ENCODE measurements at regions not wholly inside any gene's neighbourhood (a gene's known extent, or its start where the extent isn't known, plus 50 kb on each side); places are given as distances from the start of the nearest gene placed in this dataset.
A peak's percentile ranks its signal among the peaks of the same experiment; 100 is the strongest.
"Not testable (repeated sequence)": the region's sequence is repeated elsewhere in the genome, so short reads cannot be mapped to it uniquely, and the experiment has no call there.

DNA sequence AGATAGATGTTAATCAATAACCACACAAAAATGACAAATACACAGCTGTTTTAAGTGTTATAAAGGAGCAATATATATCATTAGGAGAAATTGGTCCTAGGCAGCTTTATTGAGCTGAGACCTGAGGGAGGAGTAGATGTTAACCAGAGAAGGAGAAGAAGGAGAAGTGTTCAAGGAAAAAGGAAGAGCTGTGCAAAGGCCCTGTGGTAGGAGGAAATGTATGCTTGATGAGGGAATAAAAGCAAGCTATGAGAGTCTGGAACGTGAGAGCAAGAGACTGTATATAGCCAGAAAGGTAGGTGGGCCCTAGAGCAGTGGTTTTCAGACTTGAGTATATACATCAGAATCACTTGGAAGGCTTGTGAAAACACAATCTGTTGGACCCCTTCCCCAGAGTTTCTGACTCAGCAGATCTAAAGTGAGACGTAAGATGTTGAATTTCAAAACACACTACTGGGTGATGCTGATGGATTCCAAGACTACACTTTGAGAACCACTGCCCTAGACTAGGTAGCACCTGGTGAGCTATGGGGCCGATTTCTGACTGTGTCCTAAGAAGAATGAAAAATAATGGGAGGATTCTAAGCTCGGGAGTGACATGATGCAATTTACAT lies 342.3 kb upstream of the ADAMTS9 start:
- no peak for DNase-seq

DNA sequence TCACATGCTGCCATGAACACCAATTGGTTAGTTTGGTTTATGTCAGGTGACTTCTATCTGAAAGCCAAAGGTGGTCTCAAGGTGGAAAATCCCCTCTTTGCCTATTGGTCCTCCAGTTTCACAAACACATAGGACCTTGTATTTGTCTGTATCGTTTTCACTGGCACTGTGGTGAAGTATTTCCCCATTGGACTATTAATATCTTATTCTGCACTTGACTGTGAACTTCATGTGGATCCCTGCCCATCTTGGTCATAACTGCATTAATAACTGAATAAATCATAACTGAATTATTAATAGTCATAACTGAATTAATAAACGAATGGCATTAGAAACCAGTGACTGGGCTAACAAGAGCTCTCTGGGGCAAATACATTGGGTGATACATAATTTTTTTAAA lies 341.3 kb upstream of the ADAMTS9 start:
- no peak for DNase-seq

DNA sequence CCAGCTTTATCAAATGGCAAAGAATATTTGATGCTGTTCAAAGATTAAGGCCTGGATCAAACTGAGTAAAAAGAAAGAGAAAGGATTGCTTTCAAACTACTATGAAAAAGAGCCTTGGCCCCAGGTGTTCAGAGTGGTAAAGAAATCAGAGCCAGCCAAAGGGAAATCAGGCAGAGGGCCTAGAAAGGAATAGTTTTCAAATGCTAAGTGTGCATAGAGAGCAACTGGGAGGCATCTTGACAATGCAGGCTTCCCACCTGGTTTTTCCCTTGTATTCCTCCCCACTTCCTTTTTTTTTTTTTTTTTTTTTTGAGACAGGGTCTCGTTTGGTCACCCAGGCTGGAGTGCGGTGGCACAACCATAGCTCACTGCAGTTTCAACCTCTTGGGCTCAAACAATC lies 340.2 kb upstream of the ADAMTS9 start:
- no peak for DNase-seq

DNA sequence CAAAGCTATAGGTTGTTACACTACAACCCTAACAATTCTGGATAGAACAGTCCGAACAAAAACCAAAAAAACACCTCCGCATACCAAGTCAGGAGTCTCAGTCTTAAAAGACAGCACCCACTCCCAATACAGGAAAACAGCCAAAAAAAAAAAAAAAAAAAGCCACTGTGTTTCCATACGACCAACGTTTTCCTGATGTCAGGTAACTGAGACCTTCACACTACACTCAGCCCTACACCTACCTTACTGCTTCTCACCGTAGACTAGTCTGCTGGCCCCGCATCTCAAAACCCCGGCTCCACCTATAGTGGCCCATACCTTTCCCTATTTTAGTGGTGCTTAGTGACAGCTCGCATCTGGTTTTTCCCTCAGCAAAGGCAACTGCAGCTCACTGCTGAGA lies 339.5 kb upstream of the ADAMTS9 start:
- no peak for DNase-seq

DNA sequence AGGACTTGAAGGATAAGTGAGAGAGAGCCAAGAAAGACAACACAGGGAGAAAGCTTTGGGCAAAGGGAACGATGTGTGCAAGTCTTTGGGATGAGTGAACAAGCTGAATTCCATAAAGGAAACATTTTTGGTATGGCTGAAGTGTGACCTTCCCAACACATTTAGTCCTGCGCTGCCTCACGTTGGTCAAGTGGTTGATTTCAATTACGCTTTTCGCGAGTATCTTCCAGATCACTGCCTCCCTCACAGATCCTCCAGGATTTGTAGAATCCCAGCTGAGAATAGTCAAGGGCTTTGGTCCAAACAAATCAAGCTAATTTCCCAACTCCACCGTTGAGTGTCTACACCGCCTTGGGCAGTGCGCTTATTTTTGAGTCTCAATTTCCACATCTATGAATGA lies 338.4 kb upstream of the ADAMTS9 start:
- no peak for DNase-seq

DNA sequence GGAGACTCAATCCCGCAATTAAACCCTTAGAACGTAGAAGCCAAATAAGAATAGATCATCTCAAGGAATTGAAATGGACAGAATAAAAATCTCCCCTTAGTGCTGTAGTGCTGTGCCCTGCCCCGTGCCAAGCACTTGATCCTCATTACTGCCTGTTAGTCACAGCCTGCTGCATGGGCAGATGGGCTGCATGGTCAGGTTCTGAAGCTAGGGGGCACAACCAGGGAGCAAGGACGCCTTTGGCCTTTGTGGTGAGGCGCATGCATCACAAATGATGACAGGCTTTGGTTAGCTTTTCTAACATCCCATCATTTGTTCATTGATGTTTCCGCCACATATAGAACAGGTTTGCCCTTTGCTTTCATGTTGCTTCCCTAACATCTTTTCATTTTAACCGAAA lies 336.3 kb upstream of the ADAMTS9 start:
- no peak for DNase-seq

DNA sequence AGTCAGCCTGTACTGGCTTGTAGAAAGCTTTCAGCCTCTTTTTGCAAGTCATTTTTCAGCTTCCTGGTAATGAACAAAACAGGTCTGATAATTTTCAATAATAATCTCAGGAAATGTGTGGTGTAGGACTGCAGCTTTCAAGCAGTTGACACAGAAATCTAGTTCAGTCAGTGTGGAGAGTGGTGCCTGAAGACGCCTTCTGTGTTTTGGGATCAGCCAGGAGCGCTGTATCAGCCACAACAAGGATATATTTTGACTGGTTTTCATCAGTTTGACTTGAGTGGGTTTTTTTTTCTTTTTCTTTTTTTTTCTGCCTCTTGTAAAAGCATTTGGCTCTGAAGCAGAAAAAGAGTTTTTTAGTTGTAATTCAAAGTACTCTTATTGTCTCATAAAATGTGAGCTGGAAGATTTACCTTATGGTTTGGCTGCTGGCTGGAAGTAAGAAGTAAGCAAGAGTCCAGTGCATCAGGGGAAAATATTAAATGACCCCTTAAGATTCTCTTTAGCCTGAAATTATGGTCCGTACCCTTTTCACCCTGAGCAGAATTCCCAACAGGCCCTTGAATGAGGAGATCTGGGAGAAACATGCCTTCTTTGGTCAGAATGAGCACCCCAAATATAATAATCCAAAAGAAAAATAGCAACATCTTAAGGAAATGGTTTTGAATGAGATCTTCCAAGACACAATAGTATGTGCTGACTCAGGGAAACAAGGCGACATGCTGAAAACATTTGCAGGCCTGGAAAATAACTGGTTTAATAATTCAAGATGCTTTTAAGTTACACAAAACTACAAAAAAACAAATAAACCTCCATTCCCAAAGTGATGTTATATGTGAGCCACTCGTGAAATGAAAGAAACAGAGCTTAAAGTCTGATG lies 332.7 kb upstream of the ADAMTS9 start:
- no peak for DNase-seq

DNA sequence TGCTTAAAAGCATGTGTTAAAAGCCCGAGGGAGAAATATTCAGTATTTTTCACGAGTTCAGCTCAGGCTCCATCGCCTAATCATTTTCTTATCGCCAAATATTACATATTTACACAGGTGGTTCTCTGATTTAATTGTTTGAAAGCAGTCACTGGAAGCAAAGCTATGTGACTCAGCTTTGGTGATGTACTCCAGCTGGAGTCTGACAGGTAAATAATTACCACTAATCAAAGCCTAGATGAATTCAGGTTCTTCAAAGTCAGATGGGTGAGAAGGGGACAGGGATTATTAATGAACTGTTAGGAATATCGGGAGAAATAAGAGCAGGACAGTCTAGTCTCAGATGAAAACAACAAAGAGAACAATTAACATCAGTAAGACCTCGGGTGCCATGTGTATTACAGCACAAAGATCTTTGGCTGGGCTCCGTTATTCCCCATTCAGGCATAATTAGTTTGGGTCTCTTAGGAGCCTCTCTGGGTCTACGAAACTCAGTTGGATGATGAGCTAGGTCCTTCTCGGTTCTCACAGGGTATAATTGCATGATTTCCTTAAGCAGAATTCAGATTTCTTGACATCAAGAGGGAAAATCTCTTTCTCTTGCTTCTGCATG lies 331.7 kb upstream of the ADAMTS9 start:
- DNase-seq: peak; percentile 46

DNA sequence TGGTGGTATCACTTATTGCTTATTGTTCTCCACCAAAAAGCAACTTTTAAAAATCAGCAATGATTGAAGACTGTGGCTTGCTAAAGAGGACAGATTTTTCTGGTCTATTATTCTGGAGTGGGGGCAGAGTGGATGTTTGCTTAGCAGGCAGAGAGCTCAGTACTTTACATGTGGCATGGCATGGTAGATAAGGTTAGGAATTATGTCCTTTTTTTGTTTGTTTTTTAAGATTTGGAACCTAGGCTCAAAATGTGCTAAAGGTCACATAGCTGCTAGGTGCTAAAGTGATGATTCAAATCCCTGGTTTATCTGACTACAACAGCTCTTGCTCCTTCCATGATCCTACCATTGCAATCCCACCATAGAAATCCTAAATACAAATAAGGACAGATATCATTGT lies 331.0 kb upstream of the ADAMTS9 start:
- no peak for DNase-seq

DNA sequence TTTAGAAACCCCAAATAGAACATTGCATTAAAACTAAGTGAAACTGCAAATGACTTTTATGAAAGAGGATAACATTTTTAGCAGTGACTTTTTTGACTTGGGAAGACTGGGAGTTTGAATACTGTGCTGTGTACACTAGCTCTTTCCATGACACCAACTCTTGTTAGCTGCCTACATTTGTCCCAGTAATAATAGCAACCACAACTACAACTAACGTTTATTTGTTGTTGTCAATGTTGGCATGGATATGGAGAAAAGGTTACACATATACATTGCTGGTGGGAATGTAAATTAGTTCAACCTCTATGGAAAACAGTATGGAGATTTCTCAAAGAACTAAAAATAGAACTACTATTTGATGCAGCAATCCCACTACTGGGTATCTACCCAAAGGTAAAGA lies 329.6 kb upstream of the ADAMTS9 start:
- no peak for DNase-seq

DNA sequence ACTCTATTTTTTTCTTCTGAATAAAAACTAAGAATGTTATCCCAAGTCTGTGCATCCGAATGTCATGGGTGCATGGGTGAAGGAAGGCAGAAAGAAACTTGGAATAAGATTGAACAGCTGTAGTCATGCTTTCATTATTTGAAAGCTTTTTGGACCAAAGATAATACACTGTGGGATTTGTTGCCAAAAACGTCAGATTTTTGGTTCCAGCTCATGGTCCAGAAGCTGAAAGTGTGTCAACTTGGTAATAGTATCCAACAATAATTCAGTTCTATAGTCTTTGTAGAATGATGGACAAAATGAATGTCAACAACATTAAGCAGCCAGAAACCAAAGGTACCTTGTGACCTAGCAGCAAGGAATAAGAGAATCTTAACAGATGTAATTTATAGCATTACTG lies 327.9 kb upstream of the ADAMTS9 start:
- no peak for DNase-seq

DNA sequence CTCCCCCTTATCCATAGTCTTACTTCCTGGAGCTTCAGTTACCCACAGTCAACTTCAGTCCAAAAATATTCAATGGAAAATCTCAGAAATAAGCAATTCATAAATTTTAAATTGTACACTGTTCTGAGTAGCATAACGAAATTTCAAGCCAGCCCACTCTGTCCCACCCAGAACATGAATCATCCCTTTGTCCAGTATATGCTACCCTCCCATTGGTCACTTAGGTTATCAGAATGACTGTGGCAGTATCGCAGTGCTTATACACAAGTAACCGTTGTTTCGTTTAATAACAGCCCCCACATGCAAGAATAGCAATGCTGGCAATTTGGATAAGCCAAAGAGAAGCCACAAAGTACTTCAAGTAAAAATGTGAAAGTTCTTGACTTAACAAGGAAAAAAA lies 325.3 kb upstream of the ADAMTS9 start:
- no peak for DNase-seq

DNA sequence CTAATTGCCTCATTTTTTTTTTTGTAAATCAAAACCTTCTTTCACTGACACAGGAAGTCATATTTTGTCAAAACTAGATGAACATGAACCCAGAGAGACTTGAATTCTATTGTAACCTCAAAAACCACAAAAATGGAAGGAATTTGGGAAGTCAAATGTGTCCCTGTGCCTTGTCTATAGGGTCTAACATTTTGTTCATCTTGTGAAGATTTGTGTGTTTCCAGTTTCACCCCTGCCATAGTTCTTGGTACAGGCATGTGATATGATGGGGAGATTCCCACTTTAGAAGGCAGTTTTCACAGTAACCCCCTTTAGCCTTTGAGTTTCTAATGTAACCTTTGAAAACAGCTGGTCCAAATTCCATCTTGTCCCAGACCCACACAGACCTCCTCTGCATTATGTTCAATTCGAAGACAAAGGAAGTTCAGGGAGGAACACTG lies 318.5 kb upstream of the ADAMTS9 start:
- no peak for DNase-seq

DNA sequence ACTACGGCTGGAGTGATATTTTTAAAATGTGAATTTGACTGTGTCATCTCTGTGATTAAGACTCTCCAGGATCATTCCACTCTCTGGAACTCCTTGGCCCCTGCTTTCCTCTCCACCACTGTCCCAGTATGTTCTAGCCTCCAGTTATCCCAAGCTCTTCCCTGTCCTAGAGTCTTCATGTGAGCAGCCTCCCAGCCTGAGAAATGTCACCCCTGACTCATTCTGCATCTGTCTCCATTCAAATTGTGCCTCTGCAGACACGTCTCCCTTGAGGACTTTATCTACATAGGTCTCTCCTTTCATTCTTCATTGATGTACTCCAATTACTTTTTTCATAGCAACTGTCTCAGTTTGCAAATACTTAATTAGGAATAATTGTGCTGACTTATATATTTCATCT lies 317.7 kb upstream of the ADAMTS9 start:
- no peak for DNase-seq

DNA sequence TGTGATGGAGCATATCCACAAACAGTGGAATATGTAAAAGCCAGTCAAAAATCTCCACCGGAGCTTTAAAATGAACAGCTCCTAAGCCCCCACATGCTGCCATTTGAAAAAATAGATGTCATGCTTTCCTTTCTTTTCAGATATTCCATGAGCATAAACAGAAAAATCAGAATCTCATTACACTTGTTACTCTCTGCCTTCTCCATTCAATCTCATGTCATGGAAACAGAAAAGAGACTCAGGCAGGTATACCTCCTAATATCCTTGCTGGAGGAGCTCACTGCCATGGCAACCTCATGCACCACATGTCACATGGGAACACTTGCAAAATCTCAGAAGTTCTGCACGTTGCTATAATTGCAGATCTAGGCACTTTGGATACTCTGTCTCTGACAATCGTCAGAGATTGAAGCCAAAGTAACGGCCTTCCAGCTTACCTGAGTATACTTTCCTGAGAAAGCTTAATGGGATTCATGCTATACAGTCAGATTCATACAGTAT lies 317.0 kb upstream of the ADAMTS9 start:
- no peak for DNase-seq

DNA sequence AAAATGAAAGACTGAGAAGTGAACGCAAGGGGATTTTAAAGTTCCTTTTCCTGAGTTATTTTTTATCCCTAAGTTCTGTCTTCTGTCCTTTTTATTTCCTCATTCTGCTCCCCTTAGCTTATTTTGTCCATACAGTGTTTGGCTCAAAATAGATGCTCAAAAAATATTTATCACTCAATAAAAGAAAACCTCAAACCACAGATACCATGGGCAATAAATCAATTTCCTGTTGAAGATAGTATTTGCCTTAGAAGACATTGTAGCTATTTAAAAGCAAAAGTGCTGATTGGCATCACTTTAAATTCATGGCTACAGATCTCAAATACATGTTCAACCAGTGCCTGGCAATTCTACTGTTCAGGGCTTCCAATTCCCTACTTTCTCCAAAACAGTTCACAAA lies 316.5 kb upstream of the ADAMTS9 start:
- DNase-seq: no peak

DNA sequence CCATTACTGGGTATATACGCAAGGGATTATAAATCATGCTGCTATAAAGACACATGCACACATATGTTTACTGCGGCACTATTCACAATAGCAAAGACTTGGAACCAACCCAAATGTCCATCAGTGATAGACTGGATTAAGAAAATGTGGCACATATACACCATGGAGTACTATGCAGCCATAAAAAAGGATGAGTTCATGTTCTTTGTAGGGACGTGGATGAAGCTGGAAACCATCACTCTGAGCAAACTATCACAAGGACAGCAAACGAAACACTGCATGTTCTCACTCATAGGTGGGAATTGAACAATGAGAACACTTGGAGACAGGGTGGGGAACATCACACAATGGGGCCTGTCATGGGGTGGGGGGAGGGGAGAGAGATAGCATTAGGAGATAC lies 313.3 kb upstream of the ADAMTS9 start:
- DNase-seq: not testable (repeated sequence)

DNA sequence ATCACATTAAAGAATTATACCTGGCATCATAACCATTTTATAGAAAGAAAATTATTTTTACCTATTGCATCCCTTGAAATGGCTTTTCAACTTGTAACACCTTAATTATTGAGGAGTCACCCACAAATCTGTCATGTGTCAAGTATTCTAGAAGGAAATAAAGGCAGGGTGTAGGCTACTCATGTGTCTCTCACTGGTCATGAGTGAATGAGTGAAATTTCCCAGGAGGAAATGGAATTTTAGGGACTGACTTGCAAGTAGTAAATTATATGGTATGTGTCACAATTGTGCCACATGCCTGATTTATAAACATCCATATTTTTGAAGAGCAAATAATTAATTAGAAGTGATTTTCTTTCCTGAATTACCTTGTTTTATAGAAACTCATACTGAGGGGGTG lies 310.5 kb upstream of the ADAMTS9 start:
- DNase-seq: no peak

DNA sequence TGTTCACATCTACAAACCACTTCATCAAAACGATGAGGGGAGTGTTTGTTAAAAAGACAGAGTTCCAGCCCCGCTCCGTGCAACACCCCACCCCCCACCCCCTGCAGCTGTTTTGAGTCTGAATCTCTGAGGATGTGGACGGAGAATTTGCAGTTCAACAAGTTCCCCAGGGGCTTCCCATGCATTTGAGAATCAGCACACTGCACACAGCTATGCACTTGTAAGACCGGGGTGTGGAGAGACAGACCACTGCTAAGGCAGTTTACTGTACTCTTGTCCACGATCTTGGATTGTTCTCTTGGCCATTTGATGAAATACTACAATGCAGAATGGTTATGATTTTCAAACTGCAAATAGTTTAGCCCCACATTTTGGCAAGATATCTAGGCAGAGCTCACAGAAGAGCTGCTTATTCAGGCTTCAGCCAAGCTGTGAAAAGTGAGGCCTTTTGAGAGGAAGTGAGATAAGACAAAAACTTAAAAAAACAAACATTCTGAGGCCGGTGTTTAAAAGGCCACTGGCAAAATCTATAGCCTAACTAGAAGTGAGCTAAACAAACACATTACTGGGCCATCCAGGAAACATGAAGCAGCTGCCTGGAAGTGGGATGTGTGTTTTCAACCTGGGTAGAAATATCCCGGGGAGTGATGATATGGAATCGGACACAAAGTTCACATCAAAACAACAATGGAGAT lies 308.2 kb upstream of the ADAMTS9 start:
- DNase-seq: no peak

DNA sequence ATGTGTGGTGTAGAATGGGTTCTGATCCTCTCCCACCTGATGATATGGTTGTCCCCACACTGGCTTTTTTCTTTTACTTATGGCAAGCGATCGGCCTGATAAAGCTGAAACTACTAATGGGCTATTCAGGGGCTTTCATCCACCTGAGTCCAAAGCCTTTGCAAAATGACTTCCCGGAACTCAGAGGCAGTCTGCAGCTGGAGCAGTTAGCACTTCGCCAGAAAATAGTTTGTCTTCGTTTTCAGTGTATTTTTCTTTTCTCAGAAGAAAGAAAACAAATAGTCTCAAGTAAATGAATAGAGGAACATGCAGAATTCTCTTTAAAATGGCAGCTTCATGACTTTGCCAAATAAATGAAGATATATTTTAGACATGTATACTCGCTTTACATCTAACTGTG lies 306.0 kb upstream of the ADAMTS9 start:
- DNase-seq: no peak

DNA sequence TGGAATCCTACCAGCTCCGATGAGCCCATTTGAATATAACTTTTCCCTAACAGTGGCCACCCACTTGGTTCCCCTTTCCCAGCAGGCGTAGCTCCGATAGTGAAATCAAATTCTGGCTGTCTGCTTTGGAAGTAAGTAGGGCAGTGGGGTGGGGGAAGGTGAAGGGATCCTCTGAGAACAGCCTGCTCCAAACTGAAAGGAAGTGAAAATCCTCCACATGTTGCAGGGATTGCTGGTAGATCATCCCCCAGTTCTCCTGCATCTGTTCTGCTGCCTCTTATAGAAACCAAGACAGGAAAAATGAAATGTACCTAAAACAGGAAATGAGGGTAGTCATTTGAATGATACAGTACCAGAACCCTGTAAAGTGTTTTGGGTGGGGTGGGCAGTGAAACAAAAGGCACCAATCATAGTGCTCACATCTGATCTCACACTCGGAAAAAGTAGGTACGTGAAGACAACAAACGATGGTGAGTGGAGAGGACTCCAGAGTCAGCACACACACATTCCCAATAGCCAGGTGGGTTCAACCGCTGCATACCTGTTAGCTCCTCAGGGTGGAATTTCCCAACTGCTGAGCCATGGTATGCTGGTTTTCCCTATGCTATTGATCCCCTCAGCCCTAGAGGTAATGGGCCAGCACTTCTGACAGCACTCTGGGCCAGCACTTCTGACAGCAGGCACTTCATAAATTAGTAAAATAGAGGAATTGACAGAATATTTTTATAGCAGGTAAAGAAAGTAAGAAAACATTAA lies 304.9 kb upstream of the ADAMTS9 start:
- DNase-seq: no peak

DNA sequence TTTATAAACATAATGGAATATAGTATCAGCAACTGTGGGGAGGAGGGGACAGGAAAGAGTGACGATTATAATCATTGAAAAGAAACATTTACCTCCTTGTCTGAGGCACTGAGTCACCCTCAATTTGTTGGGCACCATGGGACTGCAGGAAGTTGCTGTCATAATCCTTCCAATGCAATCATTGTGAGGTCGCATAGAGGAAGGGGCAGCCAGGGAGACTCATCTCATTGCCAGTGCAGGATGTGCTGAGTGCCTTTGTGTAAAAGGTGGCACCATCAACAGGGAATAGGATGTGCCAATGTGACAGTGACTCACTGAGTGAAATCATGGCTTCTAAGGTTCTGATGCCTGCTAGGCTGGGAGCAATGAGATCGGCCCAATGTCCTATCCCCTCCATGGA lies 300.4 kb upstream of the ADAMTS9 start:
- DNase-seq: no peak

DNA sequence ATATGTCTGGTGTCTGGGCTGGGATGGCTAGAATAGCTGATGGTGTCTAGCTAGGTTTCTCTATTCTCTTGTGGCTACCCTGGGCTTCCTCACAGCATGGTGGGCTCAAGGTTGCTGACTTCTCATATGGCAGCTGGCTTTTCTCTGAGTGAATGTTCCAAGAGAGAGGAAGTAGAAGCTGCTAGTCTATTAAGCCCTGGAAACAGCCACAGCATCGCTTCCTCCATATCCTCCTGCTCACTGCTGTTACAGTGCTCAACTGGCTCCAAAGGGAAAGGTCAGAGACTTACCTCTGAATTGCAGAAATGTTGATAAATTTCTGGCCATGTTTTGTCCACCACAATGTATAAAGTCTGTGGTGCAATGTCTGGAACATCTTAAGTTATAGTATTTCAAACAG lies 299.9 kb upstream of the ADAMTS9 start:
- no peak for DNase-seq
